ENCODE measurements at regions not wholly inside any gene's neighbourhood (a gene's known extent, or its start where the extent isn't known, plus 50 kb on each side); places are given as distances from the start of the nearest gene placed in this dataset.
A peak's percentile ranks its signal among the peaks of the same experiment; 100 is the strongest.
"Not testable (repeated sequence)": the region's sequence is repeated elsewhere in the genome, so short reads cannot be mapped to it uniquely, and the experiment has no call there.

GRCh38 chr12:91778091-91778832 lies 367.4 kb downstream of the BTG1 start:
- DNase-seq, result peak; percentile 11

- DNase-seq, result no peak
Measured at GRCh38 chr12:91777268-91777992, 368.2 kb downstream of the BTG1 start.

- no peak for DNase-seq
Measured at GRCh38 chr12:91774434-91774921, 371.2 kb downstream of the BTG1 start.

- DNase-seq, result no peak
Measured at GRCh38 chr12:91773749-91774429, 371.8 kb downstream of the BTG1 start.

- no peak for DNase-seq
Measured at GRCh38 chr12:91772411-91772810, 373.2 kb downstream of the BTG1 start.

- DNase-seq, result no peak
Measured at GRCh38 chr12:91769736-91770135, 375.9 kb downstream of the BTG1 start.

GRCh38 chr12:91767237-91767636 lies 378.4 kb downstream of the BTG1 start:
- no peak for DNase-seq

- DNase-seq, result no peak
Measured at GRCh38 chr12:91766454-91766853, 379.2 kb downstream of the BTG1 start.

GRCh38 chr12:91763654-91764370 lies 381.8 kb downstream of the BTG1 start:
- DNase-seq, result no peak

- DNase-seq, result no peak
Measured at GRCh38 chr12:91753649-91754048, 392.0 kb downstream of the BTG1 start.

- DNase-seq, result no peak
Measured at GRCh38 chr12:91746976-91747375, 398.7 kb downstream of the BTG1 start.

- no peak for DNase-seq
Measured at GRCh38 chr12:91744597-91744996, 401.0 kb downstream of the BTG1 start.

- DNase-seq, result no peak
Measured at GRCh38 chr12:91743704-91744321, 401.8 kb downstream of the BTG1 start.

GRCh38 chr12:91743280-91743679 lies 402.4 kb downstream of the BTG1 start:
- DNase-seq, result no peak

GRCh38 chr12:91741932-91742331 lies 403.7 kb downstream of the BTG1 start:
- DNase-seq, result no peak

- not testable (repeated sequence) for DNase-seq
Measured at GRCh38 chr12:91733846-91734245, 411.8 kb downstream of the BTG1 start.

- no peak for DNase-seq
Measured at GRCh38 chr12:91732086-91732485, 413.6 kb downstream of the BTG1 start.

- no peak for DNase-seq
Measured at GRCh38 chr12:91729543-91729942, 416.1 kb downstream of the BTG1 start.

GRCh38 chr12:91723191-91723590 lies 422.5 kb downstream of the BTG1 start:
- no peak for DNase-seq

GRCh38 chr12:91722072-91722471 lies 423.6 kb downstream of the BTG1 start:
- DNase-seq, result no peak

GRCh38 chr12:91721023-91721422 lies 424.6 kb downstream of the BTG1 start:
- DNase-seq, result no peak

GRCh38 chr12:91718326-91718725 lies 427.3 kb downstream of the BTG1 start:
- no peak for DNase-seq

GRCh38 chr12:91717804-91718203 lies 427.8 kb downstream of the BTG1 start:
- no peak for DNase-seq
